NCI-H345 (cell line): ENCODE measurements at regions not wholly inside any gene's neighbourhood (a gene's known extent, or its start where the extent isn't known, plus 50 kb on each side); places are given as distances from the start of the nearest gene placed in this dataset.

Experiments used
- DNase-seq: peaks from one replicate; lab custom pipeline; 2025; lab: John Stamatoyannopoulos, UW

DNA sequence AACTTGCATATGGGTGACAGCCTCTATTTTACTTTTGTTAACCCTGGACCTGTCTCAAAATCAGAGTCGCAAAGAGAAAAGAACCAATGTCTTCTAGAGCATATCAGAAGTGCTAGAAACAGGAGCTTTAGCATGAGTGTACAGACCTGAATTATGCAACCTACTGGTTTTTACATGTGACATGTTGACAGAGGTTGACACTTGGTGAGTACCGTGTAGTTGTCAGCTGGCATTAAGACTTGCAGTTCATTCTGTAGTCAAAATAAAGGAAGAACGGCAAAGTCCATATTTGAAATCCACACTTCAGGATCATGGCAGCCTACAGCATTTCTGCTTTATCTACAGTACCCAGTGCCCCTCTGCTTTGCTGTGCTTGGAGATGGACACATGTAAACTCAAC, 291.9 kb upstream of the TENM3 start:
- no peak for DNase-seq

DNA sequence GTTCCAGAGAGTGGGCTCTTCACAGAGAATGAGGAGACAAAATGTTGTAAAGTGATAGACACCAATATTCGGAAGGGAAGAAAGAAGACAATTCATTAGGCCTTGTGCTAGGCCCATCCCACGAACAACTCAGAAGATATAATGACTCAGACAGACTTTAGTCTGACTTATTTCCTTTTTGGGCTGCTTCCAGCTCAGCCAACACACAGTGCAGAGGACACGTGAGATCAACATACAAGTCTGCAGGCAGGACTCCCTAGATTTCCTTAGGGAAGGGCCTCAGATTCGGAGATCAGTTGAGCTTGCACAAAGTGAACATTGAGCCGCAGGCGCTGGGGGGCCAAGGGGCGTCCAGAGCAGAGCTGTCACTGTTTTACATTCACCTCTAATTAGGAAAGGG, 290.7 kb upstream of the TENM3 start:
- no peak for DNase-seq

DNA sequence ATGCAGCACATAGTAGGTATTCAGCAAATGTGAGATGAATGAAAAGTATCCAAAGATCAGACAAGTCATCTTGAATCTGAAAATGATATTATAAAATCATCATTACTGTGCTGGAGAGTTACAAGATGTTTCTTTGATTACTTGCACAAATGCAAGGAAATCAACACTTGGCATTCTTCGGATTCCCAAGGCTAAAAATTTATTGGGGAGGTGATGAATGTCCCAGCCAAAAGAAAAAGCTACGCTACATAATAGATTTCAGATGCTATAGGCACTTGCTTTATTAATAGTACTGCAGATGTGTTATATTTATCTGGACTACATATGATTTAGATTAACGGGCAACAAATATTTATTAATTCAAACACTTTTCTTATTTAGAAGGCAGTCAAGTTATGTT, 286.7 kb upstream of the TENM3 start:
- no peak for DNase-seq

DNA sequence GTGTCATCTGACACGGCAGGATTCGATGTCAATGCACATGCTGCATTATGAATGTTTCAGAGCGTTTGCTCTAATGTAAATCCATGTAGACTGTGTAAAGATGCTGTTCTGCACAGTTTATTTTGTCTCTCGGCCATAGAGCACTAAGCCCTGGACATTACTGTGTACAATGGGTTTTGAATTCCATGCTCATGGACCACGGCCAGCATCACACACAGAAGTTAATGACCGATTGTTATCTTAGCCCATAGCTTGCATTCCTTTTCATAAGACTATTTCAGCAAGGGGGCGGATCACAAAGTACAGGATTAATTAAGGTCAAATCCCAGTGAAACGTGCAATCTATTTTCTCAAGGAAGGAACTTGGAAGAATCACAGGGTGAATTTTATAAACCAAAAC, 286.1 kb upstream of the TENM3 start:
- DNase-seq = no peak

DNA sequence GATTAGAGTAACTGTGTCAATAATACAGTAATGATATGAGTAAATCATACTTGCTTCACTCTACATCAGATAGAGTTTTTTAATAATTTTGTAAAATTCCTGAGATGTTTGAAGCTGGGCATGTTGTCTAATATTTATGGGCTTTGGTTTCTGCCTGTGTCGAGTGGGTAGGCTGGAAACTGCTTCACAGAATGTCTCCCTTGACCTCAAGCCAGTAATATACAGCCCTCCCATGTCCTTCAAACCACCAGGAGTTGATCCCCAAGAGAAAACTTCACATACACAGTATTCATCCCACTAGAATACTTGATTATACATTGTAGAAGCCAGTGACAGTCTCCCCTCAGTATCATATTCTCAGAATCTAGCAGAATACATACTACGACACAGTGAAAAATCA, 284.8 kb upstream of the TENM3 start:
- no peak for DNase-seq

DNA sequence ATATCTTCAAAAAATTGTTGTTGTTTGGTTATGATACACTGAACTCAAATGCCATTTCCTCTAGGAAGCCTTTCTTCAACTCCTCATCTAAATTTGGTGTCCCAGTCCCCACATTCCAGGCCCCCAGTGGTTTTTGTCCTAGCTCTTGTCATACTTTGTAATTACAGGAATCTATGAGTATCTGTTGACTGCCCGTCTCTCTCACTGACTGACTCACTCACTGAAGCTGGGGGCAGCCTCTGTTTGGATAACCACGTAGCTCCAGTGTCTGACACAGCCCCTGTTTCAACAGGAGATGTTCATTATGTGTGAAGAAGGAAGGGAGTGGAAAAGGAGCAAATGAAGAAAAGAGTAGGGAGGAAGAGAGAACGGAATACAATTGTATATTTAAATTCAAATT, 284.1 kb upstream of the TENM3 start:
- DNase-seq = no peak

DNA sequence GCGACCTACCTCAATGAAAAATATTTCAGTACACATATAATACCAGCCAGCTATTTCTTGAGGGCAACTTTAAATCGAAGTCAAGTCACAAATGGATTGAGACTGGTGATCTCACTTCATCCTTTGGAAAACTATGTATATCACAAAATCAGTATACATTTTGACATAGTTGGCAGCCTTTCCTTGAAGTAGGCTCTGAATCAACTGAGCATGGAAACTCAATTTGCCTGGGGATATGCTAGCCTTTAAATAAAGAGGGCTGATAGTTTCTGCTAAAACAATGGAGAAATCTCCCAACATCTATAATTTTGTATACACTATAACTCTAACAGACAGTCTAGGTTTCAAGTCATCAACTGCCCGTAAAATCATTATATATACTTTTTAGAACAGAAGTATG, 282.8 kb upstream of the TENM3 start:
- no peak for DNase-seq

DNA sequence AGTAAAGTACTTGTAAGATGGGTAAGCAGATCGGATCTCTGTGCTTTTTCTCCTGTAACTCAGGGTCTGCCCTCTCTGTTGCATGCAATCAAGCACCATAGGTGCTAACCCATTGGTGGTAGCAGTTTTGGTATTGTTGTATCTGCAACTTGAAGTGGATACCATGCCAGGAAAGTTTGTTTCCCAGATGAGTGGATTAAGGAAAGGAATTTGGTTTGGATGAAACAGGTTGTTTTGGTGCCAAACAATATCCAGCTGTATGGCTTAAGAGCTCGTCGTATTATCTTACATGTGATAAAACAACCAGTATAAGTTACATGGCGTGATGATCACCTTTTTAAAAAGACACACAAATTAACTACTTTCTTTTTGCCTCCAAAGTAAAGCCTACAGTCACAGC, 280.9 kb upstream of the TENM3 start:
- DNase-seq = no peak

DNA sequence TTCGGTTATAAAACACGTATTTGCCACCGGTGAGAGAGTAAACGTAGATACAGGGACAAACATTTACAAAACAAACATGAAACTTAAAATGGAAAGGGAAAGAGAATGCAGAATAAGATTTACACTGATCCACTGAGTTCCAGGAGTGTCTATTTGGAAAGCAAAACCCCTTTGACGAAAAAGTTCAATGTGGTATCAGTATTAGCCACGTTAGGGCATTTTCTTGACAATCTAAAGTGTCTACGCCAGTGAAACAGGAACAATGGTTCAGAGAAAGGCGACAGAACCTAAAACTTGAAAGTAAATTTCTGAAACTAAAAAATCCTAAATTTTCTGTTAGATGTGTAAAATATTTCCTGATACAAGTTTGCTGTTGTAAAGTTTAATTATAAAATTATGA, 278.5 kb upstream of the TENM3 start:
- DNase-seq = no peak

DNA sequence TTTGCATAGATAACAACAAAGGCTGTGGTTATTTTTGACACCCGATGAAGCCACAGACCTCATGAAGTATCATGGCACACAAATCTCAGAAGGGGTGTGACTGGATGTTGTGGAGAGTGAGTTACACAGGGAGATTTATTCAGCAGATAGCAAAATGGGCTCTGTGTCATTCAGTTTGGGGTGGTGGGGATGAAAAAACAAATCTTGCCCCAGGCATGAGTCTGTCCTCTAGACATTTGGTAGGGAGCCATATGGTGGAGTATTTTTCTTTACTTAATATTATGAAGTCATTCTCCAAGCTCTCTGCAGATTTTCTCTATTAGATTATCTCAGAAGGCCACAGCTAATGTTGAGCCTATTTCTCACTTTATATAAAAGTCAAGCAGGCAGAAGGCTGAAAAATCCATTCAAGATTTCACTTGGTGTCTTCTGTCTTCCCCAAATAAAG, 277.1 kb upstream of the TENM3 start:
- DNase-seq = no peak

DNA sequence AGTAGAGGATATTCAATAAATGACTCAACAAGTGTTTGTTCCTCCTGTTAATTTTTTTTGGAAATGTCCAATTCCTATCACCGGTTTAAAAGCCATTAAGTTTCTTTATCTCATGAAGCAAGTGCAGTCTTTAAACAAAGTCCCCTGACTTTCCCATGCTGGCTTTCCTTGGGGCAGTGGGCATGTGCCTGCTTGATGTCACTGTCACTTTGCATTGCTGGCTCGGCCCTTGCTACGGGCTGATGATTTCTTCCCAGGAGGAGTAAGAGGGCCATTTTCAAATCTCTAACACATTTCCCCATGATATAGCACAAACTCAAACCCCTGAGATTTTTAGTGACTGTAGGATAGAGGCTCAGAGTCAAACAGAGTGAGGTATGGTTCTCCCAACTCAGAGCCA, 275.8 kb upstream of the TENM3 start:
- no peak for DNase-seq

DNA sequence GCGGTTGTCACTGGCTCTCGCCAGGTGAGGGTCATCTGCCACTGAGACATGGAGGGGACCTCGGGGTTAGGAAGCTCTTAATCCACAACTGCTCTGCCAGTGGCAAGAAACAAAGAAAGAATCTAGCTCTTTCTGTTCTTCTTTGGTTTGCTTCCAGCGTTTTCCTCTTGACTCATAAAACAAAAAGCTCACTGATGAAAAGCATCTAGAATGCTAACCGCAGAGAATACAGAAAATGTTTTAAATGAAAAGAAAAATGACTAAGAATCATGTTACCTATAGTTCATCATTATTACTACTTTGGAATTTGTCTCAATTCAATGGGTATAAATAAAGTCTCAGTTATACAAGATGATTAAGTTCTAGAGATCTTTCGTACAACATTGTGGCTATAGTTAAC, 274.8 kb upstream of the TENM3 start:
- no peak for DNase-seq

DNA sequence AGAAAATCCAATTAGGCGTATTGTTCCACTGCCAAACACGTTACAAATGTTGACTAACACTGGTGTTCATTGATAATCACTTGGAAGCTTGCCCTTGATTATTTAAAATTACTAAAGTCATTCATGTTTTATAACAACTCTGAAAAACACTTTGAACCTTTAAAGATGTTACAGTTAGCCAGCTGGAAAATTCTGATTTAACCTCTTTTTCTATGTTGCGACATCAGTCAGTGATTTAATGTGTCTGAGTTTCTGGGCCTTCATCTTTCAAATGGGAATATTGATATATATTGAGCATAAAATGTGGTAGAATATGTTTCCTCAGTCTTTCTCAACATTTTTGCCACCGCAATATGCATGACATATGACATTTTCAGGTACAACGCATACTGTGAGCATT, 274.1 kb upstream of the TENM3 start:
- DNase-seq = no peak

DNA sequence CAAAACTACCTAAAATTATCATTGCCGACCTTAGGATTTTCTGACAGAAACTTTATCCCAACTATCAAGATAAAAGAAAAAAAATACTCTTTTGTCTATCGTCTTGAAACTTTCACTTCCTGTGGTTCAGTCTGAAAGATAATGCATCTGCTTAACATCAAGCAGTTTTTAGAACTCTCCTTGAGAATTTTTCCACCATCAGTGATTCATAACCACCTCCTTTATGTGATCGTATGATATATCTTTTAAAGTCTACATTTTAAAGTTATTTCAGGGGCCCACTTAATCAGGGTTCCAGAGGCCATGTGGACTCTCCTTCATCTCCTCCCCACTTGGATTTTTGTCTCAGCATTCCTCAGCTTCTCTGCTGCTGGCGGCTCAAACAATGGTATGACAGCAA, 272.8 kb upstream of the TENM3 start:
- no peak for DNase-seq

DNA sequence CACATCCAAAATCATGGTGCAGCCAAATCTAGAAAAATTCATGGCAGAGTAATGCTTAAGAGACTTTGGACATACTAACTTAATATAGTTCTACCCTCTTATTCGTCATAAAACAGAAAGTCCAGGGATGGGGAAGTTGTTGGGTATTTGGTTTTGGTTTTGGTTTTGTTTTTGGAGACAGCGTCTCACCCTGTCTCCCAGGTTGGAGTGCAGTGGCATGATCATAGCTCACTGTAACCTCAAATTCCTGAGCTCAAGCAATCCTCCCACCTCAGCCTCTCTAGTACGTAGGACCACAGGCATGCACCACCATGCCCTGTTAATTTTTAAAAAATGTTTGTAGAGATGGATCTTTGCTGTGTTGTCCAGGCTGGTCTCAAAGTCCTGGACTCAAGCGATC, 271.8 kb upstream of the TENM3 start:
- no peak for DNase-seq

DNA sequence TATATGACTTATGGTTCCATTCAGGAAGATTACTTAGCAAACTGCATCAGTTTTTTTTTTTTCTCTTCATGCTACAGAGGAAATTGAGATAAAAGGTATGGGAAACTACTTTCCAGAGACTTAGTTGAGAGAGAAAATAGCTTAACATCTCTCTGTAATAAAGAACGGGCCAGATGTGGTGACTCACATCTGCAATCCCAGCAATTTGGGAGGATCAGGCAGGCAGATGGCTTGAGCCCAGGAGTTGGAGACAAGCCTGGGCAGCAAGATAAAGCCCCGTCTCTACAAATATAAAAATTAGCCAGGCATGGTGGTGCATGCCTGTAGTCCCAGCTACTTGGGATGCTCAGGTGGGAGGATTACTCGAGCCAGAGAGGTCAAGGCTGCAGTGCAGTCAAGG, 271.2 kb upstream of the TENM3 start:
- no peak for DNase-seq

DNA sequence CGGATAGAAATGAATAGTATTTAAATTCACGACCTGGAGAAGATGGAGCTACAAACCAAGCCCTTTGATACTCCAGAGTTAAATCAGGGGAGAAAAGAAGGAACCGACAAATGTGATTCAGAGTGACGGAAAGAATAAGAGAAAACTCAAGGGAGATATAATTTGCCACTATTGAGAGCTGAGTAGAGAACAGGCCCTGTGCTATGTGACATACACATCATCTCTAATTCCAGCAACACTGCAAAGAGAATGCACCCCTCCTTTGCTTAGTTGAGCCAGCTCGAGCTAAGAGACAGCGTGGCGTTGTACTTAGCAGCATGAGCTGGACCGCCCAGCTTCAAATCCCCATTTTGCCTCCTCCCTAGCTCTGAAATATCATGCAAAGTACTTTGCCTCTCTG, 266.4 kb upstream of the TENM3 start:
- DNase-seq = no peak

DNA sequence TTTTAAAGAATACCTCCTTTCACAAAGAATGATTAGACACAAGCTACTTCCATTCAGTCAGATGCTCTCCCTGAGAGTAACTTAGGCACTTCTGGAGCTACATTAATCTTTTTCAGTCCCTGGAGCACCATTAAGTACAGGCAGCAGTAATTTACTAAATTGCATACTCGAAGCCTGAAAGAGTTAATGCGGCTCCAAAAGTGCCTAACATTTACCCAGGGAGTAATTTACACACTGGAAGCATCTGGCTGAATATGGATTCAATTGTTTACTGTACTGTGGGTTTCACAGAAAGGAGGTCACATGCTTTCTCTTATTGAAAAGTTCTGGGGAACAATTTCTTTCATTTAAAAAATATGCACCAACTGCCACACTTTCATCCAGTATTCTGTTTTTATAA, 260.8 kb upstream of the TENM3 start:
- DNase-seq = no peak

DNA sequence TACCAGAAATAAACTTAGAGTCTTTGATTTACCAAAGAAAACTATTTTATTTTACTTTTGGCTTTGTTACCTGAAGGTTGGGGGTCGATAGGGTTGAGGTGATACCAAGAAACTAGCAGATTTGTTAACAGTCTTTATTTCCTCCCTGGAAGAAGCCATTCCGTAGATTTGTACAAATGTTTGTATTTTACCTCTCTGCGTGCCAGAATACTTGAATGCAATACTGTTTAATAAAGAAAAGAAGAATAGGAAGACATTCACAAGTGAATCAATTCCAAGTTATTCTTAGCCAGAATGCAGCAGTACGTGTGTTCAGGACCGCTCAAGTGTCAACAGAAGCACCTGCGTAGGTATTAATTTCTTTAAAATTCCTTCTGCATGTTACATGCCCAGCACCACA, 260.3 kb upstream of the TENM3 start:
- no peak for DNase-seq

DNA sequence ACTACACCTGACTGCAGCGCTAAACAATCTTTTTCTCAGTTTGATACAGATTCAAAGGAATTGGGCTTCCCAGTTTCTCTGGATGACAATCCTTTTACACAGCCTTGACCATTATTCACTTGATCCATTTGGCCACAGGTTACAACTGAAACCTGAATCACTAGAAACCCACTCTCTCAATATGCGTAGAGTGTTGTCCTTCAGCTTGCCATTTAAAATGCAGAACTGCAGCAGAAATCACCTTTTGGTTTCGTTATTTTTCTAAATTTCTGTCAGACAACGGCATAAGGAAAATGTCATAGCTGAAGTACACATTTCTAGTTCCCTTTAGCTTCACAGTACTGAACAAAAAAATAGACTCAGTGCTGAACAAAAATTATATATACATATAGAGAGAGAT, 255.8 kb upstream of the TENM3 start:
- no peak for DNase-seq

DNA sequence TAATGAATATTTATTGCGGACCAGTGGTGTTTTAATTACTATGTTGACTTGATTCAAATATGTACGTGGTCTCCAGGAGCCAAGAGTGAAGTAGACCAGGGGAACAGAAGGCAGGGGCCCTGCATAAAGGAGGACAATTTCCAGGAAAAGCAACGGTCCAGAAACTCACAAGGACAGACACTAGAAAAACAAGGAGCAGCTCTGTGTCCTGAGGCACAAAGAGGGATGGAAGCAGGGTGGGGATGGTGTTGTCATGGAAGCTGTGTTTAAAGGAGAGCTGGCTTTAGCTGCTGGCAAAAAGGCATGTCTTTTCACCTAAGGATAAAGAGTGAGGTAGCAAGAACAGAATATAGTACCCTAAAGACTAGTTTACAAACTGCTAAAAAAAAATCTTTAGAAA, 254.1 kb upstream of the TENM3 start:
- no peak for DNase-seq

DNA sequence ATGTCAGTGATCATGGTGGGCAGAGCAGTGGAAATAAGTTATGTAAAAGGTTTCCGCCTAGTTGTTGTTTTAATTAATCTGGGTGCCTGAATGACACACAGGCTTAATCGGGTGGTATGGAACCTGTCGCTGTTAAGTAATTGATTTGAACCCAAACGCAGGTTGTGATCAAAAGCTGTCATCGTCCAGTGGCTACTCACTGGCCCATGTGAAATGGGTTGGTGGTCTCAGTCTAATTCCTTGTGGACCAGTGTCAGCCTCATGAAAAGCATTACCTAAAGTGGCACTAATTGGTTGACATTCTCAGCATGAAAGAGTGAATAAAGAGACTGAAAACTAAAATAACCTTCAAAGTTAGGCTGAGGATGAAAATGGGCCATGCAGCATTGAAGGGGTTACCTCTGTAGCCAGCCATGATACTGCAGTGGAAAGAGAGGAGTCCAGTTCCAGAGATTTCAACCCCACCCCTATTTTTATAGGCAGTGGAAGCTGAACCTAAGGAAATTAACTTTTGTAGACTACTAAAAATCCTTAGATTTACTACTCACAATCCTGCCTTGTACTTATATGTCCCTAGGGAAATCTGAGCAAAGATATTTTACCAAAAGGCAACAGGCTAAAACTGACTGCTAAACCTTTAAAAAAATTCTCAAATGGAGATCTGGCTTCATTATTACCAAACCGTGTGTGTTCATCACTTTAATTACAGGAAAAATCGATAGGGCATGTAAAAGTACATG, 251.7 kb upstream of the TENM3 start:
- no peak for DNase-seq

DNA sequence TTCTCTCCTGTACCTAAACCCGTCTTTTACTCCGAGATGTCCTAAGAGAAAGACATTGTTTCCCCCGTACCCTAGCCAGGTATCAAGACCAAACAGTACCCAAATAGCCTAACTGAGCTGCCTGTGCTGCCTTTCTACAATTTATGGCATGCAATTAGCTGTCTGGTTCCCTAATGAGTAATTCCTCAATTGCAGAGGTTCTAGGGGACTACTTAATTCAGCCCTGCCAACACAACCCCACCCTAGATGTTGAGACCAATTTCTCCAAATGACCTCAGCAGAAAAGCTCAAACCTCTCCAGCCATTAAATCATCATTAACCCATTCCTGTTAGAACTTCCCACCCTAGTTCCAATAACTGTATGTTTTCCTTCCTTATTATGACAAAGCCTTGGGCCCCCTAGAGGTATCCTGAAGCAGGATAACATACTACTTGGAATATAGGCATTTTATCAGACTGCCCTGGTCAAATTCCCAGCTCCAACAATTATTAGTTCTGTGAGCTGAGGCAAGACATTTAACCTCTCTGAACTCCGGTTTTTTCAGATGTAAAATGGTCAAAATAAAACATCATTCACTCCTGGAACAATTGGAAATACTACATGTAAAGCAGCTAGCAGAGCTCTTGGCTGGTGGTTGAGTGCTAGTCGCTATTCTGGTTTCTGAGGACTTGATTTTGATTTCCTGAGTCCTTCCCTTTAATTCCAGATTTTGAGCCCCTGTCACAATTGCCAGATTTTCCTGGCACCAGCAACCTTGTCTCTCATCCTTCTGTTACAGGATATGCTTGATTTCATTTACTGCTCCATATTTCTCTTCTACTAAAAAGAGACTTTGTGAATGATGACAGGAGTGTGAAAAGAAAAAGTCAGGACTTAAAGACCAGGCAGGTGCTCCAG, 244.6 kb upstream of the TENM3 start:
- DNase-seq = no peak

DNA sequence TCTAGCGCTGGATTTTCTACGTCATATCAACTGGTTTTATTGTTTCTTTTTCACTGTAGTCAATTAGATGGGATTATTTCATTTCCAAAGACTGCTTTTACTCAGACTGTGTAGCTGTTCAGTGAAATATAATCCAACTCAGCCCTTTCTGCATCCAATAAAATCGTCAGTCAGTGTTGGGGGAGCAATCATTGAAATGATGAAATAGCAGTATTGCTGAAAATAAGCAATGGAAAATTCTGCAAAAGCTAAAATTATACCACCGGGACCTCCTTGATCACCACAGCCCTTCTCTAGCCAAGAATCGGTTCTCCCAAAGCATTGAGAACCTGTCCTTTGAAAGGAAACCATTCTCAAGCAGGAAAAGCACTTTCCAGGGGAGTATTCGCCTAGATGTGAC, 243.1 kb upstream of the TENM3 start:
- no peak for DNase-seq
